ENCODE measurements at regions not wholly inside any gene's neighbourhood (a gene's known extent, or its start where the extent isn't known, plus 50 kb on each side); places are given as distances from the start of the nearest gene placed in this dataset.

GRCh38 chr18:76678248-76678647, 144.1 kb upstream of the ZNF236 start:
- DNase-seq = no peak
- H3K4me1 Mint-ChIP-seq = no peaks in the 10 kb centered on the region
- no peak overlapping the region for H3K27ac Mint-ChIP-seq
- peaks cover 19% of the 10 kb centered on the region for H3K27me3 Mint-ChIP-seq
- no peaks in the 10 kb centered on the region for H3K9me3 Mint-ChIP-seq
- no peaks in the 10 kb centered on the region for H3K36me3 Mint-ChIP-seq
- H3K4me3 Mint-ChIP-seq = no peak overlapping the region

GRCh38 chr18:76674596-76674995, 147.8 kb upstream of the ZNF236 start:
- Mint-ChIP-seq H3K4me1 (no peaks in the 10 kb centered on the region), H3K27ac (no peak overlapping the region), H3K36me3 (no peaks in the 10 kb centered on the region), H3K9me3 (no peaks in the 10 kb centered on the region), H3K27me3 (peaks cover 10% of the 10 kb centered on the region), H3K4me3 (no peak overlapping the region)
- DNase-seq = no peak

- H3K36me3 Mint-ChIP-seq = no peaks in the 10 kb centered on the region
- no peaks in the 10 kb centered on the region for H3K9me3 Mint-ChIP-seq
- H3K27ac Mint-ChIP-seq = no peak overlapping the region
Observed at GRCh38 chr18:76673281-76674185, 148.8 kb upstream of the ZNF236 start.

GRCh38 chr18:76672627-76673026, 149.7 kb upstream of the ZNF236 start:
- Mint-ChIP-seq H3K36me3 (no peaks in the 10 kb centered on the region), H3K27ac (no peak overlapping the region), H3K9me3 (no peaks in the 10 kb centered on the region), H3K4me3 (no peak overlapping the region), H3K4me1 (no peaks in the 10 kb centered on the region), H3K27me3 (peaks cover 10% of the 10 kb centered on the region)
- no peak for DNase-seq

More at GRCh38 chr18:76673281-76674185, 148.8 kb upstream of the ZNF236 start:
- Mint-ChIP-seq H3K27me3 (peaks cover 8% of the 10 kb centered on the region), H3K4me3 (no peak overlapping the region), H3K4me1 (no peaks in the 10 kb centered on the region)
- no peak for DNase-seq

GRCh38 chr18:76670564-76671288, 151.6 kb upstream of the ZNF236 start:
- Mint-ChIP-seq H3K9me3 (no peaks in the 10 kb centered on the region), H3K4me1 (no peaks in the 10 kb centered on the region), H3K27ac (no peak overlapping the region), H3K4me3 (no peak overlapping the region), H3K27me3 (peaks cover 10% of the 10 kb centered on the region), H3K36me3 (no peaks in the 10 kb centered on the region)
- no peak for DNase-seq

GRCh38 chr18:76668546-76668945, 153.8 kb upstream of the ZNF236 start:
- H3K27ac Mint-ChIP-seq = no peak overlapping the region
- no peaks in the 10 kb centered on the region for H3K36me3 Mint-ChIP-seq
- H3K4me1 Mint-ChIP-seq = no peaks in the 10 kb centered on the region
- no peak overlapping the region for H3K4me3 Mint-ChIP-seq
- H3K27me3 Mint-ChIP-seq = peaks cover 18% of the 10 kb centered on the region
- no peak for DNase-seq
- no peaks in the 10 kb centered on the region for H3K9me3 Mint-ChIP-seq

- peaks cover 22% of the 10 kb centered on the region for H3K27me3 Mint-ChIP-seq
Observed at GRCh38 chr18:76668119-76668518, 154.2 kb upstream of the ZNF236 start.

GRCh38 chr18:76667603-76668002, 154.8 kb upstream of the ZNF236 start:
- Mint-ChIP-seq H3K4me1 (no peaks in the 10 kb centered on the region), H3K27me3 (peaks cover 22% of the 10 kb centered on the region), H3K9me3 (no peaks in the 10 kb centered on the region), H3K36me3 (no peaks in the 10 kb centered on the region), H3K27ac (no peak overlapping the region), H3K4me3 (no peak overlapping the region)
- no peak for DNase-seq

More at GRCh38 chr18:76668119-76668518, 154.2 kb upstream of the ZNF236 start:
- no peak overlapping the region for H3K4me3 Mint-ChIP-seq
- no peak overlapping the region for H3K27ac Mint-ChIP-seq
- DNase-seq = no peak
- H3K4me1 Mint-ChIP-seq = no peaks in the 10 kb centered on the region
- no peaks in the 10 kb centered on the region for H3K9me3 Mint-ChIP-seq
- no peaks in the 10 kb centered on the region for H3K36me3 Mint-ChIP-seq

GRCh38 chr18:76662626-76663025, 159.7 kb upstream of the ZNF236 start:
- Mint-ChIP-seq H3K27me3 (peaks cover 33% of the 10 kb centered on the region), H3K4me1 (peaks cover 13% of the 10 kb centered on the region), H3K9me3 (no peaks in the 10 kb centered on the region), H3K36me3 (no peaks in the 10 kb centered on the region), H3K27ac (no peak overlapping the region), H3K4me3 (no peak overlapping the region)
- no peak for DNase-seq

GRCh38 chr18:76660571-76661192, 161.7 kb upstream of the ZNF236 start:
- Mint-ChIP-seq H3K9me3 (no peaks in the 10 kb centered on the region), H3K4me1 (peaks cover 20% of the 10 kb centered on the region), H3K27me3 (peaks cover 49% of the 10 kb centered on the region), H3K27ac (no peak overlapping the region), H3K4me3 (no peak overlapping the region), H3K36me3 (no peaks in the 10 kb centered on the region)
- no peak for DNase-seq

- peaks cover 20% of the 10 kb centered on the region for H3K4me1 Mint-ChIP-seq
- H3K9me3 Mint-ChIP-seq = no peaks in the 10 kb centered on the region
- H3K36me3 Mint-ChIP-seq = no peaks in the 10 kb centered on the region
- H3K4me3 Mint-ChIP-seq = no peak overlapping the region
- peak overlapping the region; percentile 7 for H3K27ac Mint-ChIP-seq
- peaks cover 58% of the 10 kb centered on the region for H3K27me3 Mint-ChIP-seq
- DNase-seq = peak; percentile 61
Observed at GRCh38 chr18:76658627-76659026, 163.6 kb upstream of the ZNF516 start.

- Mint-ChIP-seq H3K4me3 (no peak overlapping the region), H3K9me3 (no peaks in the 10 kb centered on the region), H3K36me3 (no peaks in the 10 kb centered on the region), H3K4me1 (peaks cover 20% of the 10 kb centered on the region), H3K27me3 (peaks cover 57% of the 10 kb centered on the region), H3K27ac (peak overlapping the region; percentile 58)
- DNase-seq = no peak
Observed at GRCh38 chr18:76657911-76658470, 162.9 kb upstream of the ZNF516 start.

GRCh38 chr18:76656925-76657827, 162.1 kb upstream of the ZNF516 start:
- H3K27me3 Mint-ChIP-seq = peaks cover 61% of the 10 kb centered on the region
- H3K4me1 Mint-ChIP-seq = peaks cover 20% of the 10 kb centered on the region
- no peaks in the 10 kb centered on the region for H3K36me3 Mint-ChIP-seq
- no peak for DNase-seq
- no peak overlapping the region for H3K27ac Mint-ChIP-seq
- no peak overlapping the region for H3K4me3 Mint-ChIP-seq
- H3K9me3 Mint-ChIP-seq = no peaks in the 10 kb centered on the region

- H3K27ac Mint-ChIP-seq = no peak overlapping the region
- no peaks in the 10 kb centered on the region for H3K36me3 Mint-ChIP-seq
- no peak overlapping the region for H3K4me3 Mint-ChIP-seq
- H3K4me1 Mint-ChIP-seq = peaks cover 20% of the 10 kb centered on the region
- H3K27me3 Mint-ChIP-seq = peaks cover 71% of the 10 kb centered on the region
- H3K9me3 Mint-ChIP-seq = no peaks in the 10 kb centered on the region
- no peak for DNase-seq
Observed at GRCh38 chr18:76654577-76654976, 159.5 kb upstream of the ZNF516 start.
